ENCODE measurements at regions not wholly inside any gene's neighbourhood (a gene's known extent, or its start where the extent isn't known, plus 50 kb on each side); places are given as distances from the start of the nearest gene placed in this dataset.
"Not testable (repeated sequence)": the region's sequence is repeated elsewhere in the genome, so short reads cannot be mapped to it uniquely, and the experiment has no call there.

DNA sequence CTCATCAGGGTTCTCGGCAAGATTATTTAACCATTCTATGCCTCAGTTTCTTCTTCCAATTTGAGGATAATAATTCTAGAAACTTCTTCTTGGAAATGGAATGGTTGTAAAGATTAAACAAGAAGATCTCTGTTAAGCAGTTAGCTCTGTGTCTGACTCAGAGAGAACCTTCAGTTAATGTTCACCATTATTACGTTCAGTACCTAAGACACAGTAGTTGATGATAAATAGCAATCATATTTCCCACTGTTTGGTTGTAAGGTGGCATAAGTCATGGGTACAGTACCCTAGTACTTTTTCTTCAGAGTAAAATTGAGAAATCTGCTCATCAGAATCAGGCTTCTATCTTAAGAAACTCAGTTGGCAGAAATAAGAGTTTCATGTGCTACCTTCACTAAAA, 366.5 kb upstream of the BOD1L1 start:
- TF ChIP-seq, protein P1, sequence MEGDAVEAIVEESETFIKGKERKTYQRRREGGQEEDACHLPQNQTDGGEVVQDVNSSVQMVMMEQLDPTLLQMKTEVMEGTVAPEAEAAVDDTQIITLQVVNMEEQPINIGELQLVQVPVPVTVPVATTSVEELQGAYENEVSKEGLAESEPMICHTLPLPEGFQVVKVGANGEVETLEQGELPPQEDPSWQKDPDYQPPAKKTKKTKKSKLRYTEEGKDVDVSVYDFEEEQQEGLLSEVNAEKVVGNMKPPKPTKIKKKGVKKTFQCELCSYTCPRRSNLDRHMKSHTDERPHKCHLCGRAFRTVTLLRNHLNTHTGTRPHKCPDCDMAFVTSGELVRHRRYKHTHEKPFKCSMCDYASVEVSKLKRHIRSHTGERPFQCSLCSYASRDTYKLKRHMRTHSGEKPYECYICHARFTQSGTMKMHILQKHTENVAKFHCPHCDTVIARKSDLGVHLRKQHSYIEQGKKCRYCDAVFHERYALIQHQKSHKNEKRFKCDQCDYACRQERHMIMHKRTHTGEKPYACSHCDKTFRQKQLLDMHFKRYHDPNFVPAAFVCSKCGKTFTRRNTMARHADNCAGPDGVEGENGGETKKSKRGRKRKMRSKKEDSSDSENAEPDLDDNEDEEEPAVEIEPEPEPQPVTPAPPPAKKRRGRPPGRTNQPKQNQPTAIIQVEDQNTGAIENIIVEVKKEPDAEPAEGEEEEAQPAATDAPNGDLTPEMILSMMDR (IDR thresholded peaks at IDR 0.05): no peak
- no peak for DNase-seq (ENCODE audit: low spot score)
- Histone ChIP-seq H3K27ac (no peak overlapping the region), H3K4me3 (no peak overlapping the region)

GRCh38 chr4:13998850-13999445, 371.4 kb upstream of the BOD1L1 start:
- no peak overlapping the region for H3K4me3 ChIP-seq
- TF ChIP-seq, protein P1 (IDR thresholded peaks at IDR 0.05): no peak
- DNase-seq (ENCODE audit: low spot score): no peak
- H3K27ac ChIP-seq: no peak overlapping the region

DNA sequence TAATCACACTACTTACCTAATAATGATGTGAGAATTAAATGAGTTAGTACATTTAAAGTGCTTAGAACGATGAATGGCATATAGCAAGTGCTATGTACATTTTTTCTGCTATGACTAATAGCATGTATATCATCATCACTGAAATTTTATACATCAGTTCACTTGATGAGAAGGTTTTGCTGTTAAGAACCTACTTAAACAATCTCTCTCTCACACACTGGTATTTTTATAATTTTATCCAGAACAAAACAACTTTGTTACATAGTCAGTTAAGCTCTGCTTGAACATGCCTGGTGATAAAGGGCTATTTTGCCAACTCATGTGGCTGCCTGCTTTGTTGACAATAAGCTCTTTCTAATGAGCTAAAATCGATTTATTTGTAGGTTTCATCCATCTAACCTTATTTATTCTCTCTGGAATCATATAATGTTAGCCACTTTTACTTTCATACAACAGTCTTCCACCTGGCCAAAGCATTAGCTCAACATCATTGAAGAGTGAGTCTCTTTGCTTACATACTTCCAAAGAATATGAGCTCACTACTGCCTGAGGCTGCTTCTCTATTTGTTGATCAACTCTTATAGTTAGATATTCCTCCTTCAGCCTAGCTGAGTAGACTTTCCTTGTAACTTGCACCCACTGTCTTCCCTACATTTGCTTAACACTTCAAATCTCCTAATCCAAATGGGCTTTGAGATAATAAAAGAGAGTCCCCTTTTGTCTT, 372.7 kb upstream of the BOD1L1 start:
- Histone ChIP-seq H3K4me3 (no peak overlapping the region), H3K27ac (no peak overlapping the region)
- TF ChIP-seq, protein P1 (IDR thresholded peaks at IDR 0.05): no peak
- DNase-seq (ENCODE audit: low spot score): no peak

DNA sequence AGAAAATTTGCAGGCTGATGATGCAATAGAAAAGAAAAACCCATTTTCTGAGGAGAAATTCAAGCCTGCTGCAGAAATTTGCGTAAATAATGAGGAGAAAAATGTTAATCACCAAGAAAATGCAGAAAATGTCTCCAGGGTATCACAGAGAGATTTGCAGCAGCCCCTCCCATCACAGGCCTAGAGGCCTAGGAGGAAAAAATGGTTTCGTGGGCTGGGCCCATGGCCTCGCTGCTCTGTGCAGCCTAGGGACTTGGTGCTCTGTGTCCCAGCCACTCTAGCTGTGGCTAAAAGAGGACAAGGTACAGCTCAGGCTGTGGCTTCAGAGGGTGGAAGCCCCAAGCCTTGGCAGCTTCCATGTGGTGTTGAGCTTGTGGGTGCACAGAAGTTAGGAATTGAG, 374.8 kb upstream of the BOD1L1 start:
- not testable (repeated sequence) for DNase-seq (ENCODE audit: low spot score); H3K4me3 ChIP-seq; H3K27ac ChIP-seq

- no peak for DNase-seq (ENCODE audit: low spot score)
- H3K27ac ChIP-seq: no peak overlapping the region
- TF ChIP-seq, protein P1 (IDR thresholded peaks at IDR 0.05): no peak
- H3K4me3 ChIP-seq: no peak overlapping the region
Measured at GRCh38 chr4:14008494-14008893, 381.0 kb upstream of the BOD1L1 start.

DNA sequence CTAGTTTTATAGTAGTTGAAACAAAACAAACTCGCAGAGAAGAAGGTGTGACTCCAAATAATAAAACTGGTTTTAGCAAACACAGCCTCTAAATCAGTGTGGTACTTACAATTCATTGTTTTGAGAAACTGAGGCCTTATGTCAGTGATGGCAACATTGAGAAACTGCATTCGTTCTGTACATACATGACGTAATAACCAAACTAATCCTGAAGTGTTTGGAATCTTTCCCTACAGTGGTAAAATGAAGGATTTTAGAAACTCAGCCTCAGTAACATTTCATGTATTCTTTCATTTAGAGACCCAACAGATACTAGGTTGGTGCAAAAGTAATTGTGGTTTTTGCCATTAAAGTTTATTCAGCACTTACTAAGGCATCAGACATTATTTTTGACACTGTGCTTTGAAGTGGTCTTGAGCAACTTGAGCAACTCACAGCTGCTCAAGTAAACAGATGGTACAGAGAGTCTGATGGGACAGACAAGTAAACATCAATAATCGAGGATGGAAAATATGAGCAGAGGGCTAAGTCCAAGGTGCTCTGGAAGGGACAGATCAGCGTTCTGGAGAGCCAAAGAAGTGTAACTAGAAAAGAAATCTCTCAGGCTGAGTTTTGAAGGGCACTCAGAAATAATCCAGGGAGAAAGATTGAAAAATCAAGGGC, 390.8 kb upstream of the BOD1L1 start:
- Histone ChIP-seq H3K27ac (no peak overlapping the region), H3K4me3 (no peak overlapping the region)
- no peak for DNase-seq (ENCODE audit: low spot score)
- TF ChIP-seq, protein P1 (IDR thresholded peaks at IDR 0.05): no peak

GRCh38 chr4:14022456-14022855, 394.9 kb upstream of the BOD1L1 start:
- Histone ChIP-seq H3K4me3 (no peak overlapping the region), H3K27ac (no peak overlapping the region)
- TF ChIP-seq, protein P1 (IDR thresholded peaks at IDR 0.05): no peak
- no peak for DNase-seq (ENCODE audit: low spot score)

Measured in coronary artery (tissue), 2 donors.